ENCODE measurements at regions not wholly inside any gene's neighbourhood (a gene's known extent, or its start where the extent isn't known, plus 50 kb on each side); places are given as distances from the start of the nearest gene placed in this dataset.
"Not testable (repeated sequence)": the region's sequence is repeated elsewhere in the genome, so short reads cannot be mapped to it uniquely, and the experiment has no call there.

- no peak for DNase-seq
- in situ Hi-C loops (cut with MboI; ENCODE audit: low pct_unique_long_range_greater_than_20kb, low sequenced_read_pairs), result no loop called here
These were observed 334.0 kb upstream of the NT5E start for GRCh38 chr6:85115876-85116275.

GRCh38 chr6:85115376-85115775 is 334.5 kb upstream of the NT5E start:
- in situ Hi-C loops (cut with MboI; ENCODE audit: low pct_unique_long_range_greater_than_20kb, low sequenced_read_pairs), result no loop called here
- no peak for DNase-seq

DNA sequence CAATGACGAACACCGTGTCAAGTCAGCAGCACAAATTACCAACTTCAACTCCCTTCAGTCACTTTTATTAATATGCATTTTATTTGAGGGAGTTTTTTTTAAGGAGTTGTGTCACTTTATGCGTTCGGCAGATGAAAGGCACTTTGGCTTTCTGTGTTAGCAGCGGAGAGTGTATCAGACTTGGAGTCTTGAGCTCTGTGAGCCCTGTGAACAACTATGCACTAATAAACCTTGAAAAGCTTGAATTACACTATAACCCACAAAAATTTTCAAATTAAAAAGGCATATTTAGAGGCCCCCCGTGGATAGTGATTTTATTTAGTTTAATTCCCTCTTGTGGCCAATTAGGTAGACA is 335.3 kb upstream of the NT5E start:
- in situ Hi-C loops (cut with MboI; ENCODE audit: low pct_unique_long_range_greater_than_20kb, low sequenced_read_pairs), result no loop called here
- DNase-seq, result no peak

- no peak for DNase-seq
- in situ Hi-C loops (cut with MboI; ENCODE audit: low pct_unique_long_range_greater_than_20kb, low sequenced_read_pairs), result no loop called here
These were observed 335.8 kb upstream of the NT5E start for GRCh38 chr6:85113934-85114580.

DNA sequence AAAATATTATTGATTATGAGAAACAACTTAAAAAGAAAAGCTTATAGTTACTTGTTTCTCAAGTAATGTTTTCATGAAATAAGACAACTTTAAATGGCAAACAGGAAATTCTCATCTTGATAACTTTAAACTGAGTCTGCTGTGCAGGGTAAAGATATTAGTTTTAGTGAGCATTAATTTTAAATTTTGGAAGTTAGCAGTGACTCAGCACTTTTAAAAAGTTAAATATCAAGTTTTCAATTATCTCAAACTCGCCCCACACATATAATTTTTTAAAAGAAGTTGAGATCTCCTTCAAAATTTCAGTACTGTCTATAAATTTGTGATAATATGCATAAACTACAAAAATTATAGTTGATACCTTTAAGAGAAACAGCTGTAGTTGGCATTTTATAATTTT is 337.3 kb upstream of the NT5E start:
- in situ Hi-C loops (cut with MboI; ENCODE audit: low pct_unique_long_range_greater_than_20kb, low sequenced_read_pairs), result no loop called here

DNA sequence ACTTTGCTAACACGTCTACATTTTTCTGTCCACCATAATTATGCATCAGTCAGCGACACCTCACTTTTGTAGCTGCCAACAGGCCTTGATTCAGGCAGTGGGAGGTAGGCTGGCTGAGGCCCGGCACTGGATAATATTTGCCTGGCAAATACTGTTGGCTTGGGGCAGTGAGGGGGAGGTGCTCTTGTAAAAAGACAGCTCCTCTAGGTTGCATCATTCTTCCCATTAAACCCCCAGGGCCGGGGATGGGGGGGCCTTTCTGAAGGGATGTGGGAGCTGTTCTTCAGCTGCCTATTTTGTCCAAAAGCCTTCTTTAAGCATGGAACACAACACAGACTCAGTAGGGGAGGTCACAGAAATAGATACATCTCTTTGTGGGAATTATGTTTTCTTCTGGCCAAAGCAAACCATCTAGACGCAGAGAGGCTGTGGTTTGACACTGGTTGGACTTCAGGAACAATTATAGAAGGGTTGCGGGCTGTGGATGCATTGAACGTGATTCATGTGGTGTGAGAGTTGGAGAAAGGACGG is 338.3 kb upstream of the NT5E start:
- no peak for DNase-seq
- in situ Hi-C loops (cut with MboI; ENCODE audit: low pct_unique_long_range_greater_than_20kb, low sequenced_read_pairs), result no loop called here

More for the DNA sequence above, 337.3 kb upstream of the NT5E start:
- DNase-seq, result no peak

- in situ Hi-C loops (cut with MboI; ENCODE audit: low pct_unique_long_range_greater_than_20kb, low sequenced_read_pairs), result no loop called here
These were observed 338.9 kb upstream of the NT5E start for GRCh38 chr6:85110943-85111342.

DNA sequence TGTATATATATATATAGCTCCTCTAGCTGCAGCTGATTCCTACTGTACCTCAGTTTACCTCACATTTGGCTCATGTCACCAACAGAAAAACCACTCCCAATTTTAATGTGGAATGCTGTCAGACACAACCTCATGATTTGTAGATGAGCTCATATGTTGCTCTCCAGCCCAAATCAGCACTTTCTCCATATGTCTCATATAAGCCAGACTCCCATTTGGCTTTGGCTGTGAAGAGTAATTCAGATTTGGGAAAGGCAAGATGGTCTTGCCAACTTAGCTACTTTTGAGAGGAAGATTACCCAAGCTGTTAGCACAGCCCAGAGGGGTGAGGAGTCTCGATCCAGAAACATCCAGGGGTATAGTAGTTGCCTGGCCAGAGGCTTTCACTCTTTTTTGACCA is 342.2 kb upstream of the NT5E start:
- in situ Hi-C loops (cut with MboI; ENCODE audit: low pct_unique_long_range_greater_than_20kb, low sequenced_read_pairs), result no loop called here
- no peak for DNase-seq

More at GRCh38 chr6:85110943-85111342, 338.9 kb upstream of the NT5E start:
- DNase-seq, result no peak

- no peak for DNase-seq
- in situ Hi-C loops (cut with MboI; ENCODE audit: low pct_unique_long_range_greater_than_20kb, low sequenced_read_pairs), result no loop called here
These were observed 332.6 kb upstream of the TBX18 start for GRCh38 chr6:85096976-85097375.

- in situ Hi-C loops (cut with MboI; ENCODE audit: low pct_unique_long_range_greater_than_20kb, low sequenced_read_pairs), result no loop called here
- DNase-seq, result no peak
These were observed 327.8 kb upstream of the TBX18 start for GRCh38 chr6:85092226-85092625.

DNA sequence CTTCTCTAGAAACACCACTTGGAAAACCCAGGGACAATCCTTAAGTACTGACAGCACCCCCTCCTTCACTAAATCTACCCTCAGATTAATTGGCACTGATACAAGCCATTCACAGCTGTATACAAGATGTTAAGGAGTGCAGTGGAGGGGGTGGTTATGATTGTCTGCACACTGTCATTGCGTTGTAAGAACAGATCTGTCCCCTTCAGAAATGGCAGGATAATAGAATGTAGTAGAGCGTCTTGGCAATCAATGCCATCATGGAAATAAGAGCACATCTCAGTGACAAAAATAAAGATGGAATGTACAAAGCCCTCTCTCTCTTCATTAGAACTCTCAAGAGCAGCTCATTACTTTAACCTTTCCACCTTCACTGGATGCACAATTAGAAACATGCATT is 324.9 kb upstream of the TBX18 start:
- in situ Hi-C loops (cut with MboI; ENCODE audit: low pct_unique_long_range_greater_than_20kb, low sequenced_read_pairs), result no loop called here
- no peak for DNase-seq

- in situ Hi-C loops (cut with MboI; ENCODE audit: low pct_unique_long_range_greater_than_20kb, low sequenced_read_pairs), result no loop called here
- no peak for DNase-seq
These were observed 321.5 kb upstream of the TBX18 start for GRCh38 chr6:85085875-85086274.

DNA sequence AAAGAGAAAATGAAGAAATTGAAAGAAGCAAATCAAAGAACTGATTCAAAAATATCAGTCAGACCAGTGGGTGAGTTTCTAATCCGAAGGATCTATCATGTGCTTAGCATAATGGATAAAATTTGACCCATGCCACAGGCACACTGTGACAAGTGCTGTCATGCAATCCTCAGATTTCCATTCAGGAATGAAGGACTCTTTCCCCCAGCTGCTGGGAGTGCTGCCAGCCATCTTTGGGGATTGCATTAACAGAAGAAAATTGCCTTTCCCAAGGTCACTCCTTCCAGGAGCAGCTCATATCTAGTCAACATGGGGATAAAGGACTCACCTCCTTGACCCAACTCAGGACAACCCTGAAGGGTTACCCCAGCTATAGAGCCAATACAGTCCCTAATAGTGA is 316.7 kb upstream of the TBX18 start:
- DNase-seq, result no peak
- in situ Hi-C loops (cut with MboI; ENCODE audit: low pct_unique_long_range_greater_than_20kb, low sequenced_read_pairs), result no loop called here

DNA sequence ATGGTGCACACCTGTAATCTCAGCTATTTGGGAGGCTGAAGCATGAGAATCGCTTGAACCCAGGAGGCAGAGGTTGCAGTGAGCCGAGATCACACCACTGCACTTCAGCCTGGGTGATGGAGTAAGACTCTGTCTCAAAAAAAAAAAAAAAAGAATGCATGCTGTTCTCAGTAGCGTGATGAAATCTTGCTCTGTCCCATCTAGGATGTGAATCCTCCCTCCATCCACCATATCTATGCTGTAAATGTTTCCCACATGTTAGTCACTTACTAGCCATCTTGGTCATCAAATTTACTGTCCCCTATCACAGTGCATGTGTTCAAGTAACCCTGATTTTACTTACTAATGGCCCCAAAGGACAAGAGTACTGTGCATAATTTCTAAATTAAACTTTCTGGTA is 315.4 kb upstream of the TBX18 start:
- in situ Hi-C loops (cut with MboI; ENCODE audit: low pct_unique_long_range_greater_than_20kb, low sequenced_read_pairs), result no loop called here

DNA sequence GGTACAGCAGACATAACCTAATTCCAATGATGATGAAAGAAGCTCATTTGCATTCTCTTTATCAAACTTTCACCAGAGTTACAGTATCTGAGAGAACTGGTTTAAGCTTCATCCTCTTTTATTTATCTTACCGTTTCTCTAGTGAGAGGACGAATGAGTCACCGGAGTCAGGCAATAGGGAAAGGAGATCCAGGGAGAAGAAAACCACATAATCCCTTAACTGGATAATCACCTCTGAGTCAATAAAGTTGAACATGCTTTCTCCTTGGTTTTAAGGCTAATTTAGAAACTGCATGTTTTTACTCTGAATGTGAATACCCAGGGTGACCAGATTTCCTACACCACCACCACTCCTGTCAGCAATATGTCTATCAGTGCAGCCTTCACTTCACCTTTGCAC is 313.7 kb upstream of the TBX18 start:
- DNase-seq, result no peak
- in situ Hi-C loops (cut with MboI; ENCODE audit: low pct_unique_long_range_greater_than_20kb, low sequenced_read_pairs), result no loop called here

More for the DNA sequence above, 315.4 kb upstream of the TBX18 start:
- DNase-seq, result no peak

DNA sequence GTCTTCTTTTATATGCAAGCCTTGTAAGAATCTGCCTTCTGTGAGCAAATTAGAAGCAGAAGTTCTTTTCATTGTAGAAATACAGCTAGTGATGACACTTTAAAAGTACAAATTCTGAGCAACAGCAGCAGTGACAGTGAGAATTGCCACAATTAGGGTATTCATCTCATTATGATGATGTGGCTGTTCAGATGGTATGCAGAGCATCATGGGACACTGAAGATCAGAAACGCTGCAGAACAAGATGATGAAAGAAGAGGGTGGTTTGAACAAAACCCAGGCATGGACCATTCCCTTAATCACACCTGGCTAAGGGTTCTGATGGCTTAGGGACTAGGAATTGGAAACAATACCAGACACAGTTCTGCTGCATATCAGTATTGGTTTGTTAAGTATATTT is 312.7 kb upstream of the TBX18 start:
- in situ Hi-C loops (cut with MboI; ENCODE audit: low pct_unique_long_range_greater_than_20kb, low sequenced_read_pairs), result no loop called here
- DNase-seq, result no peak

GRCh38 chr6:85071845-85072244 is 307.4 kb upstream of the TBX18 start:
- in situ Hi-C loops (cut with MboI; ENCODE audit: low pct_unique_long_range_greater_than_20kb, low sequenced_read_pairs); DNase-seq: not testable (repeated sequence)

GRCh38 chr6:85069577-85069976 is 305.2 kb upstream of the TBX18 start:
- no peak for DNase-seq
- in situ Hi-C loops (cut with MboI; ENCODE audit: low pct_unique_long_range_greater_than_20kb, low sequenced_read_pairs), result no loop called here

- in situ Hi-C loops (cut with MboI; ENCODE audit: low pct_unique_long_range_greater_than_20kb, low sequenced_read_pairs), result no loop called here
- DNase-seq, result no peak
These were observed 303.8 kb upstream of the TBX18 start for GRCh38 chr6:85068221-85068620.

- no peak for DNase-seq
- in situ Hi-C loops (cut with MboI; ENCODE audit: low pct_unique_long_range_greater_than_20kb, low sequenced_read_pairs), result no loop called here
These were observed 301.9 kb upstream of the TBX18 start for GRCh38 chr6:85066266-85066665.

DNA sequence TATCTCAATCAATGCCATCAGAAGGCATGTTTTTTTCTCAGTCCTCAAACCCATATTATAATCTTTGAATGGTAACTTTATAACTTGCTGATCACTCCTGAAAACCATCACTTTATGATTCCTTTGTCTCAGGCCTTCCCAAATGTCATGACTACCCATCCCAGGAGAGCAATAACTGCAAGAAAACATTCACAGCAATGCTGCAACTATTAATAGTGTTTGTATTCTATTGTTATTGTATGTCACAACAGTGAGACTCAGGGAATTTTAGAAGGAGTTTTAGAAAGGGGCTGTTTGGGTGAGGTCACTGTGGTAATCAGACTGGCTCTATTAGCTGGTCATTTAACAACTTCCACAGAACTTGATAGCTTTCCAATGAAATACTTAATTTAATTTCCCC is 301.4 kb upstream of the TBX18 start:
- DNase-seq, result no peak
- in situ Hi-C loops (cut with MboI; ENCODE audit: low pct_unique_long_range_greater_than_20kb, low sequenced_read_pairs), result no loop called here
